ENCODE measurements at regions not wholly inside any gene's neighbourhood (a gene's known extent, or its start where the extent isn't known, plus 50 kb on each side); places are given as distances from the start of the nearest gene placed in this dataset.

GRCh38 chr21:15430577-15430976 is 299.2 kb upstream of the USP25 start:
- Mint-ChIP-seq H3K27ac (ENCODE audit: low read depth) (no peak overlapping the region), H3K4me3 (no peak overlapping the region), H3K4me1 (no peaks in the 10 kb centered on the region), H3K36me3 (ENCODE audit: insufficient read depth) (no peaks in the 10 kb centered on the region), H3K9me3 (no peaks in the 10 kb centered on the region), H3K27me3 (peaks cover 10% of the 10 kb centered on the region)
- ATAC-seq (replicated peaks; ENCODE audit: extremely low read depth, poor library complexity, severe bottlenecking): no peak
- no peak for DNase-seq (ENCODE audit: low spot score in 2 of 2)

DNA sequence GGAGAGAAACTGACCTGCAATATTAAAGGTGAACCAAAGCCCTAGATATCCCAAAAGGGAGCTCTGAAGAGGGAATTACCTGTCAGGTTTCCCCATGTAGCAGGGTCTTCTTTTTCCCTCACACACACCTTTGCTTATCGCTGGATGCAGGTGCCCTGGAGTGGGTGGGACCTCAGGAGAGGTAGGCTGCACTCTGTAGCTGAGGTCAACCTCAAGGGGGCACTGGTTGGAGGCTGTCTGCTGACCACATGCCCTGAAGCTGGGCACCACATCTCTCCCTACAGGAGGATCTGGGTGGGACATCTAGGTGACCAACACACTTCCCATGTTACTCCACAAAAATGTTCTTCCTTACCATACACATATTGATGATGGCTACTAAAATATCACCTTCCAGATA is 298.7 kb upstream of the USP25 start:
- no peak overlapping the region for H3K4me3 Mint-ChIP-seq
- no peaks in the 10 kb centered on the region for H3K4me1 Mint-ChIP-seq
- H3K9me3 Mint-ChIP-seq: no peaks in the 10 kb centered on the region
- H3K27me3 Mint-ChIP-seq: peaks cover 10% of the 10 kb centered on the region
- H3K27ac Mint-ChIP-seq (ENCODE audit: low read depth): no peak overlapping the region
- no peak for DNase-seq (ENCODE audit: low spot score in 2 of 2)
- H3K36me3 Mint-ChIP-seq (ENCODE audit: insufficient read depth): no peaks in the 10 kb centered on the region
- ATAC-seq (replicated peaks; ENCODE audit: extremely low read depth, poor library complexity, severe bottlenecking): no peak

DNA sequence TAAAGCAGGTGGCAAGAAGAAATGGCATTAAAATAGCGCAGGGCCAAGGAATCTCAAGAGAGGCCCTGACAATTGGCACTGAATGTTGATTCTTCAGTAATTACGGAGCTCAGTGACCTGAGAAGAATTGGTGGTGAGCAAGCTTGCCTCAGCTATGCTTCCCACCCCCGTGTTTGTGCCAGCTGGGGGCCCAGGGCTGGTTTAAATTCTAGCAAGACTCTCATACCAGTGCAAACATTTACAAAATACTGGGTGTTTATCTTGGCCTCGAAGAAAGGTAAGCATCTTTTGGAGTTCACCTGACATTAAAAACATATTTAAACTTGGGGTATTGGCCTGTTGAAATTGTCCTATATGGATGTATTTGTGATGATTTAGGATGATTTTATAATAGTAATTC is 296.7 kb upstream of the USP25 start:
- no peaks in the 10 kb centered on the region for H3K36me3 Mint-ChIP-seq (ENCODE audit: insufficient read depth)
- peaks cover 10% of the 10 kb centered on the region for H3K27me3 Mint-ChIP-seq
- ATAC-seq (replicated peaks; ENCODE audit: extremely low read depth, poor library complexity, severe bottlenecking) (no peak), DNase-seq (ENCODE audit: low spot score in 2 of 2) (no peak)
- H3K9me3 Mint-ChIP-seq: no peaks in the 10 kb centered on the region
- H3K27ac Mint-ChIP-seq (ENCODE audit: low read depth): no peak overlapping the region
- H3K4me1 Mint-ChIP-seq: no peaks in the 10 kb centered on the region
- no peak overlapping the region for H3K4me3 Mint-ChIP-seq

DNA sequence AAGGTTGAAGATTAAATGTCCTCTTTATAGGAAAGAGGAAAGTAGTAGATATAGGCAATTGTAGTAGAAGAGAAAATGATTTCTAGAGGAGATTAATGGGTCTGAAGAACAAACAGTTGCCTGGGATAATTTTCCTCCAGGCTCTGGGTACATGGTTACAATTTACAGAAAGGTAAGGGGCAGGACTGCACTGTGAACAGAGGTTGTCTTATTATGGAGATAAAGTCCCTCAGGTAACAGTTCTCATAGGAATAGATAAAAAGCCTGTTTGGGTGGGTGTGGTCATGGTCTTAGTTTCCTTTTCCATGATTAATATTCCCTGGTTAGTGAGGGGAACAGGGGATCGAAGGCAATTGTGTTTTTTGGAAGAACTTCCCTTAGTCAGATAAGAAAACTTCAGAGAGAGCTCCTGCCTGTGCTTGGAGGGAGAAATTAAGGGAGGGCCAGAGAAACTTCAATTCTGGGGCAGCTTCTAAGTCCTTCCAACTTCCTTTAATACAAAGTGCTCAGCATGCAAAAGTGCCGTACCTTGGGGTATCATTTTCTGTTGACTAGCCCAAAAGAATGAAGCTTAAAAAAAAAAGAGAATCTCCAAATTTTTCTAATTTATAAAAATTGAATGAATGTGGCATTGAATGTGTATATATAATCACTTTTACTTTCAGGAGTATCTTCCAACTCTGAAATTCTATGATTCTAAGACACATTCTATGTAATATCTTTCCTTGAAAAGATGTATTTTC is 295.4 kb upstream of the USP25 start:
- H3K4me1 Mint-ChIP-seq: no peaks in the 10 kb centered on the region
- H3K27me3 Mint-ChIP-seq: peaks cover 10% of the 10 kb centered on the region
- no peak overlapping the region for H3K4me3 Mint-ChIP-seq
- ATAC-seq (replicated peaks; ENCODE audit: extremely low read depth, poor library complexity, severe bottlenecking): no peak
- DNase-seq (ENCODE audit: low spot score in 2 of 2): no peak
- H3K36me3 Mint-ChIP-seq (ENCODE audit: insufficient read depth): no peaks in the 10 kb centered on the region
- H3K9me3 Mint-ChIP-seq: no peaks in the 10 kb centered on the region
- no peak overlapping the region for H3K27ac Mint-ChIP-seq (ENCODE audit: low read depth)

DNA sequence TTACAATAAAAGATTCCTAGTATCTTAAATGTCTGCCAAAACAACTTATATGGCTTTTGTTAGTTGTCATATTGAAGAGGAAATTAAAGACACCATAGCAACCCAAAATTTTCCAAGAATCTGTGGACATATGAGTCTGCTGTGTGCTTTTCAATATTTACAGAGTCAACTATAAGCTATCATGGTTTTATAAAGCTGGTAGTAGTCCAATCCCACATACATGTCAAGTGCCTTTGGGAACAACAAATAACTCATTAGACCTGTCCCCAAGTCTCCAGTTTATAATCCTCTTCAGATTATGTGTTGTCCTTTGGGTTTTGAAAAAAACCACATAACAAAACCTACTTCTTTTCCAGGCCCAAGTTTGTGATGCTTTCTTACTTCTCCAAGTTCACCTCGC is 293.8 kb upstream of the USP25 start:
- no peaks in the 10 kb centered on the region for H3K4me1 Mint-ChIP-seq
- ATAC-seq (replicated peaks; ENCODE audit: extremely low read depth, poor library complexity, severe bottlenecking) (no peak), DNase-seq (ENCODE audit: low spot score in 2 of 2) (no peak)
- no peak overlapping the region for H3K4me3 Mint-ChIP-seq
- no peaks in the 10 kb centered on the region for H3K9me3 Mint-ChIP-seq
- H3K27me3 Mint-ChIP-seq: peaks cover 4% of the 10 kb centered on the region
- no peak overlapping the region for H3K27ac Mint-ChIP-seq (ENCODE audit: low read depth)
- H3K36me3 Mint-ChIP-seq (ENCODE audit: insufficient read depth): no peaks in the 10 kb centered on the region

DNA sequence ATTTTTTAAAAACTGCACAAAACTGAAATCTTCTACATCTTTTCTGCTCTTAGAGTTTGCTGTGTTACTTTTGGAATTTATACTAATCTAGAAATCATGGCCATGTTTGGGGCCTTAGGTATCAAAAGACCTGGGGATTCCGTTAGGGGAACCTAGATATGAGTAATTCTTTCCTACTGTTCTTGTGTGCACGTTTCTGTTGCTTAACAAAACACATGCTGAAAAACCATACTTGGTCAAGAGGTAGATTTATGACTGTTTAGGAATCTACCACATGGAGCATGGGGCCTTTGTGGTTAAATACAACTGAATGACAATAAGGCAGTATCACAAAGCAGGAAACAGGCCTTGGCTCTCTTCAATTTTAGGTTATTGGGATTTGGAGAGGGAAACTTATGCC is 291.9 kb upstream of the USP25 start:
- H3K27ac Mint-ChIP-seq (ENCODE audit: low read depth): no peak overlapping the region
- H3K27me3 Mint-ChIP-seq: no peaks in the 10 kb centered on the region
- ATAC-seq (replicated peaks; ENCODE audit: extremely low read depth, poor library complexity, severe bottlenecking) (no peak), DNase-seq (ENCODE audit: low spot score in 2 of 2) (no peak)
- no peaks in the 10 kb centered on the region for H3K9me3 Mint-ChIP-seq
- no peaks in the 10 kb centered on the region for H3K4me1 Mint-ChIP-seq
- no peak overlapping the region for H3K4me3 Mint-ChIP-seq
- H3K36me3 Mint-ChIP-seq (ENCODE audit: insufficient read depth): no peaks in the 10 kb centered on the region

DNA sequence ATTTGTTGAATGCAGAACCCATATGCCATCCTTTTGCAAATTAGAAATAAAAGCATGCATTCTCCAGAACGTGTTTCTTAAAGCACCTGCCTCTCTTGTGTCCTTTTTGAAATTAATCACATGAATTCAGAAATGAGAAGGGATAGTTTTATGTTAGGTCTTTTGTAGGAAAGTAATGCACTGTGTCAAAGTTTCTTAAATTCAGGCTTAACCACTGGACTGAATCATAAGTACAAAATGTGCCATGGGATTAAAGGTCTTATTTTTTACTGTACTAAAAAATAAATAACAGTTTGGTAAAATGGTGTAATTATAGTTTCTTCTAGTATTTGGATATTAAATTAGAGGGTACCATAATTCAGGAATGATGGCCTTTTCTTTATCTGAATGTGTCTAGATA is 290.1 kb upstream of the USP25 start:
- Mint-ChIP-seq H3K36me3 (ENCODE audit: insufficient read depth) (no peaks in the 10 kb centered on the region), H3K4me3 (no peak overlapping the region), H3K27ac (ENCODE audit: low read depth) (no peak overlapping the region), H3K9me3 (no peaks in the 10 kb centered on the region), H3K27me3 (no peaks in the 10 kb centered on the region), H3K4me1 (no peaks in the 10 kb centered on the region)
- no peak for ATAC-seq (replicated peaks; ENCODE audit: extremely low read depth, poor library complexity, severe bottlenecking)
- DNase-seq (ENCODE audit: low spot score in 2 of 2): no peak

DNA sequence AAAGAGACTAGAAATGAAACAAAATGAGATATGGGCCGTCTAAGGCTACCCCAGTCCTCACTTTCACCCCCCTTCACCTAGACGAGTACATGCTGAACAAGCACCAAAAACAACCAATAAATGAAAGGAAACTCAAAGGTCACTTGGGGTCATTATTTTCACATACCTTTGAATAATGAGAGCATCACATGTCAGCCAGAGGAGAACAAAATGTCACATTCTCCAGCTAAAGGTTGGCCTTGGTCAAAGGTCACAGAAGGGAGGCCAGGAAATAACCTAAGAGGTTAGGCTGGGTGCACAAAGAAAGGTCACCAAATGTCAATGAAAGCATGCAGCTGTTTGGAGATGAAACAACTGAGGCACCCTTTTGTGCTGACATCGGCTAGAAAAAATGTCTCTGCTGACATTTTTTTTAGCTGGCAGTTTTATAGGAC is 288.7 kb upstream of the USP25 start:
- DNase-seq (ENCODE audit: low spot score in 2 of 2) (no peak), ATAC-seq (replicated peaks; ENCODE audit: extremely low read depth, poor library complexity, severe bottlenecking) (no peak)
- Mint-ChIP-seq H3K27ac (ENCODE audit: low read depth) (no peak overlapping the region), H3K27me3 (no peaks in the 10 kb centered on the region), H3K4me3 (no peak overlapping the region), H3K36me3 (ENCODE audit: insufficient read depth) (no peaks in the 10 kb centered on the region), H3K9me3 (no peaks in the 10 kb centered on the region), H3K4me1 (peaks cover 4% of the 10 kb centered on the region)

DNA sequence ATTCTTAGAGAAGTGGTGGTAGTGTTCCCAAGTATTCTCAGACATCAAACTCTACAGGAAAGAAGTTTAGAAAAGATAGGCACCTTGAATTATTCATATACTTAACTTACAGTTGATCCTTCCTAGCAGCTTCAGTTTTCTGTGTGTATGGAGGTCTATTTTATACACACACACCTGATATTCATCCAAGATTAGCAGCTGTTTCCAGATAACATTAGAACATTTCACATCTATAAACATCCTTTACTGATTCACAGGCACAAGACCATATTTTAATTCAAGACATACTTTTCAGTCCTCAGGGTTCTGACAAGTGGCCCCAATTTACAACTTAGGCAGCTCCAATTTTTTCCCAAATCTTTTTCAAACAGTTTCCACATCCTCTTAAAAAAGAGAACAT is 287.8 kb upstream of the USP25 start:
- Mint-ChIP-seq H3K27ac (ENCODE audit: low read depth) (no peak overlapping the region), H3K4me1 (peaks cover 4% of the 10 kb centered on the region)
- no peak for ATAC-seq (replicated peaks; ENCODE audit: extremely low read depth, poor library complexity, severe bottlenecking)

DNA sequence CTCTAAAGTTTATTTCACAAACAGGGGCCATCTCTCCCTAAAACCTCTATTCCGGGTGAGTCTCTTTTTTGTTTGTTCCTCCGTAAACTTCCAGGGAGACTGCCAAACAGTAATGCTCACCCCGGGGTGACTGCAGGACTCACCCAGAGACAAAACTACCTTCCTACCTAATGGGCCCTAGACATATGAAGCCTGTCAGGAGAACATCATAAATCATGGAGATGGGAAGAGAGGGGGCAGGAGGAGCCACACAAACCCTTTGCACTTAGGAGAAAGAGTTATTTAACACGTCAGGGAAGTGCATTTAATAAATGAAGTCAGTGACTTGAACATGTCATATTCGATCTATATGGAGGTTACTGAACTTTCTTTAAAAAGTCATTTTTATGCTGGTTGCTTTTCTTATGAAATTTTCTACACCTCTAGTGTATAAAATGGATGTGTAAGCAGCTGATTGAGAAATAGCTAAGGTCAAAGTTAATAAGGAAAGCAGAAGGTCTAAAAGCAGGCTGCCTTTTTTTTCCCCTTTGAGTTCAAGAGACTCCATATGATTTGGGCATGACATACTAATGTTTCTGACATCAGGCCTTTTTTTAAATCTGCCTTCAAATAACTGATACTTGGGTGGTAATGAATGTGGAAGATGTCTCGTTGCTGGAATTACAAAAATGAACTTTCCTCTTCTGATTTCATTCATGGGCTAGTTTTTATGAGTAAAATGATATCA is 286.9 kb upstream of the USP25 start:
- no peak overlapping the region for H3K4me3 Mint-ChIP-seq

More for the DNA sequence above, 287.8 kb upstream of the USP25 start:
- DNase-seq (ENCODE audit: low spot score in 2 of 2): no peak
- H3K9me3 Mint-ChIP-seq: no peaks in the 10 kb centered on the region
- H3K36me3 Mint-ChIP-seq (ENCODE audit: insufficient read depth): no peaks in the 10 kb centered on the region
- no peaks in the 10 kb centered on the region for H3K27me3 Mint-ChIP-seq
- H3K4me3 Mint-ChIP-seq: no peak overlapping the region

GRCh38 chr21:15443740-15444117 is 286.1 kb upstream of the USP25 start:
- Mint-ChIP-seq H3K27me3 (no peaks in the 10 kb centered on the region), H3K4me1 (peaks cover 4% of the 10 kb centered on the region), H3K36me3 (ENCODE audit: insufficient read depth) (peaks cover 2% of the 10 kb centered on the region), H3K9me3 (peaks cover under 1% of the 10 kb centered on the region), H3K4me3 (no peak overlapping the region), H3K27ac (ENCODE audit: low read depth) (no peak overlapping the region)
- ATAC-seq (replicated peaks; ENCODE audit: extremely low read depth, poor library complexity, severe bottlenecking) (no peak), DNase-seq (ENCODE audit: low spot score in 2 of 2) (no peak)

More for the DNA sequence above, 286.9 kb upstream of the USP25 start:
- H3K27me3 Mint-ChIP-seq: no peaks in the 10 kb centered on the region
- no peak overlapping the region for H3K27ac Mint-ChIP-seq (ENCODE audit: low read depth)
- ATAC-seq (replicated peaks; ENCODE audit: extremely low read depth, poor library complexity, severe bottlenecking): no peak
- H3K9me3 Mint-ChIP-seq: no peaks in the 10 kb centered on the region
- peaks cover 4% of the 10 kb centered on the region for H3K4me1 Mint-ChIP-seq
- no peaks in the 10 kb centered on the region for H3K36me3 Mint-ChIP-seq (ENCODE audit: insufficient read depth)
- DNase-seq (ENCODE audit: low spot score in 2 of 2): no peak

DNA sequence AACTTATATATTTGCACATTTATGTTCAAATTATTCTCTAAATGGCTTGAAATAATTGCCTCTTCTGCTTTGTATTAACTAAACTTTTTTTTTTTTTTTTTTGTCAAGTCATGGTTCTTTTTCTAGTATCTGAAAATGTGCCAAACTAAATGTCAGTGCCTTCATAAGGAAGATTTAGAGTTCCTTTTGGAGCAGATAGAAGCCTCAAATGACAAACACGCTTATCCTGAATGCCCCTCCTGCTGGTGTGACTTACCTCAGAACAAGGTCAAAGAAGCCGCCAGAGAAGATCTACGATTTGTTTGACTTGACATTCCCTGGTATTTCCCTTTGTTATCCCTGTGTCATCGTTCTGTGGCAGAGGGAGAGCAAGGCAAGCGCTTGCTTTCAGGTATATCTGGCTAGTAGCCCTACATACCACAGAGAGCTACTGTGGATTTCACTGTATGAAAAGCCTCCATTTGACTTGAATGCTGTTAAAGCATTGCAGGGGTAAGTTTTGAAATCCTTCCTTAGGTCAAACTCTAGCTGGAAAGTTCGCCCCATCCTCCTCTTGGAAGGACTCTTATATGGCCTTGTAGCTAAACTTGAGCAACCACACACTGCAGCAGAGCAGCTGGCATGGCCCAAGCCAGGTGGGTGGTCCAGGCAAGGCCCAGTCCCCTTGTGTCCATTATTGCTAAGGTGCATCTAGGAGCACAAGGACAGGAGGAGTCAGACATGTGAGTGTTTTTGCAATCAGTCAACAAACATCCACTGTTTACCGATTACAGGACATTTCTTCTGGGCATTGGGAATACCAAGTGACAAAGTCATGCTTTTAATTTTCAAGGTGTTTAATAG is 285.4 kb upstream of the USP25 start:
- Mint-ChIP-seq H3K27me3 (no peaks in the 10 kb centered on the region), H3K4me3 (no peak overlapping the region), H3K4me1 (peaks cover 4% of the 10 kb centered on the region), H3K36me3 (ENCODE audit: insufficient read depth) (peaks cover 2% of the 10 kb centered on the region), H3K9me3 (peaks cover 6% of the 10 kb centered on the region), H3K27ac (ENCODE audit: low read depth) (no peak overlapping the region)
- no peak for ATAC-seq (replicated peaks; ENCODE audit: extremely low read depth, poor library complexity, severe bottlenecking)
- no peak for DNase-seq (ENCODE audit: low spot score in 2 of 2)

Data from central memory CD8-positive, alpha-beta T cell (primary cell).